WTC11 (cell line): ENCODE measurements at regions not wholly inside any gene's neighbourhood (a gene's known extent, or its start where the extent isn't known, plus 50 kb on each side); places are given as distances from the start of the nearest gene placed in this dataset.

Experiments
- ATAC-seq: fragments of 200-7000 bp; cut with Tn5 transposase; 2 replicates; pipeline ENCODE4 v1.10.0; 2021; ENCODE audit warnings: mild to moderate bottlenecking, moderate library complexity
- CTCF ChIA-PET: fragments of 300-600 bp; sonication (Branson Sonifier 250); formaldehyde crosslinking; loops from one replicate; lab custom pipeline; 2021; ENCODE audit warnings: antibody characterized with exemption; lab: Charles Lee
- POLR2A ChIA-PET: fragments of 350-600 bp; sonication (Branson Sonifier 250); formaldehyde crosslinking; loops from one replicate; lab custom pipeline; 2021; ENCODE audit warnings: antibody characterized with exemption; lab: Charles Lee
- DNase-seq: peaks from one replicate; pipeline ENCODE4 v3.0.0; 2021; ENCODE audit warnings: low spot score
- H3K27ac Mint-ChIP-seq: 2 replicates; pipeline ENCODE4 v1.8.0; 2021; ENCODE audit warnings: mixed read lengths
- H3K27me3 Mint-ChIP-seq: 2 replicates; pipeline ENCODE4 v1.8.0; 2021; ENCODE audit warnings: low read depth, mild to moderate bottlenecking, moderate library complexity, mixed read lengths
- H3K36me3 Mint-ChIP-seq: 2 replicates; pipeline ENCODE4 v1.8.0; 2021; ENCODE audit warnings: mixed read lengths
- H3K4me1 Mint-ChIP-seq: 2 replicates; pipeline ENCODE4 v1.8.0; 2022; ENCODE audit warnings: mixed read lengths
- H3K4me3 Mint-ChIP-seq: 2 replicates; pipeline ENCODE4 v1.8.0; 2021; ENCODE audit warnings: mild to moderate bottlenecking, moderate library complexity, mixed read lengths
- H3K9me3 Mint-ChIP-seq: 2 replicates; pipeline ENCODE4 v1.8.0; 2021; ENCODE audit warnings: mixed read lengths
- CBFB ChIP-seq: sonication (generic); formaldehyde crosslinking; IDR thresholded peaks from 2 replicates; pipeline ENCODE4 v1.8.1; 2022; ENCODE audit warnings: mild to moderate bottlenecking, low read depth, missing genetic modification reagents
- CREB1 ChIP-seq: sonication (generic); formaldehyde crosslinking; IDR thresholded peaks from 2 replicates; pipeline ENCODE4 v1.8.0; 2023; ENCODE audit warnings: mild to moderate bottlenecking, missing genetic modification reagents
- FOXJ3 ChIP-seq: sonication (generic); formaldehyde crosslinking; IDR thresholded peaks from 2 replicates; pipeline ENCODE4 v1.9.0; 2021; ENCODE audit warnings: missing genetic modification reagents, mild to moderate bottlenecking, borderline replicate concordance
- GABPB1 ChIP-seq: sonication (generic); formaldehyde crosslinking; IDR thresholded peaks from 2 replicates; pipeline ENCODE4 v1.8.1; 2023; ENCODE audit warnings: mild to moderate bottlenecking, missing genetic modification reagents
- JUN ChIP-seq: sonication (generic); formaldehyde crosslinking; IDR thresholded peaks from 2 replicates; pipeline ENCODE4 v1.8.0; 2023; ENCODE audit warnings: mild to moderate bottlenecking, missing genetic modification reagents
- NFE2L1 ChIP-seq: sonication (generic); formaldehyde crosslinking; IDR thresholded peaks from 2 replicates; pipeline ENCODE4 v1.8.1; 2023; ENCODE audit warnings: missing genetic modification reagents
- NR2C2 ChIP-seq: sonication (generic); formaldehyde crosslinking; IDR thresholded peaks from 2 replicates; pipeline ENCODE4 v1.8.0; 2022; ENCODE audit warnings: mild to moderate bottlenecking, missing genetic modification reagents
- RORB ChIP-seq: fragments of 250-450 bp; sonication (Bioruptor Pico); IDR thresholded peaks from 2 replicates; pipeline ENCODE4 v1.9.0; 2021; ENCODE audit warnings: mild to moderate bottlenecking
- TEAD1 ChIP-seq: sonication (generic); formaldehyde crosslinking; IDR thresholded peaks from 2 replicates; pipeline ENCODE4 v1.8.0; 2022; ENCODE audit warnings: mild to moderate bottlenecking, missing genetic modification reagents
- ZNF423 ChIP-seq: fragments of 250-450 bp; sonication (Bioruptor Pico); IDR thresholded peaks from 2 replicates; pipeline ENCODE4 v2.1.2; 2022; ENCODE audit warnings: mild to moderate bottlenecking, moderate library complexity
- ZNF671 ChIP-seq: fragments of 250-450 bp; sonication (Bioruptor Pico); IDR thresholded peaks from 2 replicates; pipeline ENCODE4 v1.8.0; 2021; ENCODE audit warnings: mild to moderate bottlenecking
- TF ChIP-seq, protein P1 (sequence below): sonication (generic); formaldehyde crosslinking; IDR thresholded peaks from 2 replicates; pipeline ENCODE4 v1.8.0; 2022; ENCODE audit warnings: mild to moderate bottlenecking, missing genetic modification reagents
- TF ChIP-seq, protein P2 (sequence below): sonication (generic); formaldehyde crosslinking; IDR thresholded peaks from 2 replicates; pipeline ENCODE4 v1.8.0; 2023; ENCODE audit warnings: missing genetic modification reagents
- TF ChIP-seq, protein P3 (sequence below): sonication (generic); formaldehyde crosslinking; IDR thresholded peaks from 2 replicates; pipeline ENCODE4 v1.8.1; 2022; ENCODE audit warnings: low read depth, mild to moderate bottlenecking, moderate library complexity, missing genetic modification reagents, borderline replicate concordance
- TF ChIP-seq, protein P4 (sequence below): sonication (generic); formaldehyde crosslinking; IDR thresholded peaks from 2 replicates; pipeline ENCODE4 v1.8.0; 2022; ENCODE audit warnings: mild to moderate bottlenecking, missing genetic modification reagents
- TF ChIP-seq, protein P5 (sequence below): fragments of 250-450 bp; sonication (Bioruptor Pico); conservative IDR thresholded peaks from 2 replicates; pipeline ENCODE4 v1.9.0; 2021; ENCODE audit warnings: mild to moderate bottlenecking
- TF ChIP-seq, protein P6 (sequence below): fragments of 250-450 bp; sonication (Bioruptor Pico); IDR thresholded peaks from 2 replicates; pipeline ENCODE4 v2.1.2; 2022; ENCODE audit warnings: mild to moderate bottlenecking, moderate library complexity
- TF ChIP-seq, protein P7 (sequence below): sonication (generic); formaldehyde crosslinking; IDR thresholded peaks from 2 replicates; pipeline ENCODE4 v1.8.1; 2023; ENCODE audit warnings: mild to moderate bottlenecking, missing genetic modification reagents

DNA sequence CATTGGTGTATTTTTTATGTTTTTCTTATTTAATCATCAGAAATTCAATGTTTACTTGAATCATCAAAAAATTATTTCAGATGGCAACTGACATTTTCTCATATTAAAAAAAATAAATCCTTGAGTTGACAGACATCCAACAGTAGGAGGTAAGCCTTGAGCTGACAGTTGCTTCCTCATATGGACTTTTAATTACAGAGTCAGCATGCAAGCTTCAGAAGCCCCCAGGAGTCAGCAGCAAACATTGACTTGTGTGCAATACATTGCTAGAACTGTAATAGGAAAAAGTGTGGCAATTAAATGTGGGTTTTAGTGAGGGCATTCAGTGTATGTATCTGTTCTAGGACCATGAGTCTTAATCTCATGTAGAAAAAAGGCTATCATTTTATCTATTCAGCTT lies 62.4 kb upstream of the TAS2R16 start:
- DNase-seq (no peak), ATAC-seq (no peak)
- Mint-ChIP-seq H3K4me3 (no peak overlapping the region), H3K4me1 (0 out of 2 replicates have a peak, but pooled peaks cover 3% of the 10 kb centered on the region), H3K36me3 (no peaks in the 10 kb centered on the region), H3K9me3 (no peaks in the 10 kb centered on the region), H3K27ac (no peak overlapping the region), H3K27me3 (no peaks in the 10 kb centered on the region)
- CTCF ChIA-PET, result interaction anchor here (1.2 kb wide), 1 partner anchor 525 kb away, joined by 3 read pairs; no protein-coding TSS in a partner anchor
- POLR2A ChIA-PET, result no interaction called here
- TF ChIP-seq CBFB (CRISPR knock-in tag) (no peak), NR2C2 (CRISPR knock-in tag) (no peak), CREB1 (CRISPR knock-in tag) (no peak), FOXJ3 (CRISPR knock-in tag) (no peak), ZNF423 (CRISPR knock-in tag) (no peak), RORB (no peak), GABPB1 (no peak), TEAD1 (CRISPR knock-in tag) (no peak), NFE2L1 (no peak), ZNF671 (CRISPR knock-in tag) (no peak), JUN (CRISPR knock-in tag) (no peak)
- TF ChIP-seq, protein P1, sequence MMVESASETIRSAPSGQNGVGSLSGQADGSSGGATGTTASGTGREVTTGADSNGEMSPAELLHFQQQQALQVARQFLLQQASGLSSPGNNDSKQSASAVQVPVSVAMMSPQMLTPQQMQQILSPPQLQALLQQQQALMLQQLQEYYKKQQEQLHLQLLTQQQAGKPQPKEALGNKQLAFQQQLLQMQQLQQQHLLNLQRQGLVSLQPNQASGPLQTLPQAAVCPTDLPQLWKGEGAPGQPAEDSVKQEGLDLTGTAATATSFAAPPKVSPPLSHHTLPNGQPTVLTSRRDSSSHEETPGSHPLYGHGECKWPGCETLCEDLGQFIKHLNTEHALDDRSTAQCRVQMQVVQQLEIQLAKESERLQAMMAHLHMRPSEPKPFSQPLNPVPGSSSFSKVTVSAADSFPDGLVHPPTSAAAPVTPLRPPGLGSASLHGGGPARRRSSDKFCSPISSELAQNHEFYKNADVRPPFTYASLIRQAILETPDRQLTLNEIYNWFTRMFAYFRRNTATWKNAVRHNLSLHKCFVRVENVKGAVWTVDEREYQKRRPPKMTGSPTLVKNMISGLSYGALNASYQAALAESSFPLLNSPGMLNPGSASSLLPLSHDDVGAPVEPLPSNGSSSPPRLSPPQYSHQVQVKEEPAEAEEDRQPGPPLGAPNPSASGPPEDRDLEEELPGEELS (CRISPR knock-in tag), result no peak
- TF ChIP-seq, protein P2, sequence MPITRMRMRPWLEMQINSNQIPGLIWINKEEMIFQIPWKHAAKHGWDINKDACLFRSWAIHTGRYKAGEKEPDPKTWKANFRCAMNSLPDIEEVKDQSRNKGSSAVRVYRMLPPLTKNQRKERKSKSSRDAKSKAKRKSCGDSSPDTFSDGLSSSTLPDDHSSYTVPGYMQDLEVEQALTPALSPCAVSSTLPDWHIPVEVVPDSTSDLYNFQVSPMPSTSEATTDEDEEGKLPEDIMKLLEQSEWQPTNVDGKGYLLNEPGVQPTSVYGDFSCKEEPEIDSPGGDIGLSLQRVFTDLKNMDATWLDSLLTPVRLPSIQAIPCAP, result no peak
- TF ChIP-seq, protein P3, sequence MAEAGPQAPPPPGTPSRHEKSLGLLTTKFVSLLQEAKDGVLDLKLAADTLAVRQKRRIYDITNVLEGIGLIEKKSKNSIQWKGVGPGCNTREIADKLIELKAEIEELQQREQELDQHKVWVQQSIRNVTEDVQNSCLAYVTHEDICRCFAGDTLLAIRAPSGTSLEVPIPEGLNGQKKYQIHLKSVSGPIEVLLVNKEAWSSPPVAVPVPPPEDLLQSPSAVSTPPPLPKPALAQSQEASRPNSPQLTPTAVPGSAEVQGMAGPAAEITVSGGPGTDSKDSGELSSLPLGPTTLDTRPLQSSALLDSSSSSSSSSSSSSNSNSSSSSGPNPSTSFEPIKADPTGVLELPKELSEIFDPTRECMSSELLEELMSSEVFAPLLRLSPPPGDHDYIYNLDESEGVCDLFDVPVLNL (CRISPR knock-in tag), result no peak
- TF ChIP-seq, protein P4, sequence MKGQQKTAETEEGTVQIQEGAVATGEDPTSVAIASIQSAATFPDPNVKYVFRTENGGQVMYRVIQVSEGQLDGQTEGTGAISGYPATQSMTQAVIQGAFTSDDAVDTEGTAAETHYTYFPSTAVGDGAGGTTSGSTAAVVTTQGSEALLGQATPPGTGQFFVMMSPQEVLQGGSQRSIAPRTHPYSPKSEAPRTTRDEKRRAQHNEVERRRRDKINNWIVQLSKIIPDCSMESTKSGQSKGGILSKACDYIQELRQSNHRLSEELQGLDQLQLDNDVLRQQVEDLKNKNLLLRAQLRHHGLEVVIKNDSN, result no peak
- TF ChIP-seq, protein P5, sequence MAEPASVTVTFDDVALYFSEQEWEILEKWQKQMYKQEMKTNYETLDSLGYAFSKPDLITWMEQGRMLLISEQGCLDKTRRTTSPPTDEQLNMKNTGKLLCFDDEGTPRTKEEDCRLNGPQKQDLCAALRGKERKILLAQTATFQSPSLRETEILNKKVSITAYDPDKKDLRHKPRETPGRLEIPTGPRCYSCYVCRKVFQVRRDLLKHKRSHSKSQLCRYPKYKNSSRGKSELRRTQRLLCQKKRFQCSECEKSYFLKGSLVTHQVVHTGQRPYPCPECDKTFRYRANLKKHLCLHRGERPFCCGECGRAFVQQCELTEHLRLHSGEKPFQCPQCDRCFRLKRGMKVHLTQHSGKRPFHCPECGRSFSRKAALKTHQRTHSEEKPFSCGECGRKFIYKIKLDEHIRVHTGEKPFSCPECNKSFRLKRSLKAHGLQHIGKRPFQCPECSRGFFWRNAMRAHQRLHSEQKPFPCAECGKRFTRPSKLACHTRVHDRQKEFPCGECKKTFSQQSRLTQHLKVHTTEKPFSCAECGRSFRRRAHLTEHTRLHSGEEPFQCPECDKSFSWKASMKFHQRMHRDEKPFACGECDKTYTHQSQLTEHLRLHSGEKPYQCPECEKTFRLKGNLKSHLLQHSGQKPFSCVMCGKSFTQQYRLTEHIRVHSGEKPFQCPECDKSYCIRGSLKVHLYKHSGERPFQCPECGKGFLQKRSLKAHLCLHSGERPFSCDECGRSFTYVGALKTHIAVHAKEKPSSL (CRISPR knock-in tag), result no peak
- TF ChIP-seq, protein P6, sequence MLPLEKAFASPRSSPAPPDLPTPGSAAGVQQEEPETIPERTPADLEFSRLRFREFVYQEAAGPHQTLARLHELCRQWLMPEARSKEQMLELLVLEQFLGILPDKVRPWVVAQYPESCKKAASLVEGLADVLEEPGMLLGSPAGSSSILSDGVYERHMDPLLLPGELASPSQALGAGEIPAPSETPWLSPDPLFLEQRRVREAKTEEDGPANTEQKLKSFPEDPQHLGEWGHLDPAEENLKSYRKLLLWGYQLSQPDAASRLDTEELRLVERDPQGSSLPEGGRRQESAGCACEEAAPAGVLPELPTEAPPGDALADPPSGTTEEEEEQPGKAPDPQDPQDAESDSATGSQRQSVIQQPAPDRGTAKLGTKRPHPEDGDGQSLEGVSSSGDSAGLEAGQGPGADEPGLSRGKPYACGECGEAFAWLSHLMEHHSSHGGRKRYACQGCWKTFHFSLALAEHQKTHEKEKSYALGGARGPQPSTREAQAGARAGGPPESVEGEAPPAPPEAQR, result no peak
- TF ChIP-seq, protein P7, sequence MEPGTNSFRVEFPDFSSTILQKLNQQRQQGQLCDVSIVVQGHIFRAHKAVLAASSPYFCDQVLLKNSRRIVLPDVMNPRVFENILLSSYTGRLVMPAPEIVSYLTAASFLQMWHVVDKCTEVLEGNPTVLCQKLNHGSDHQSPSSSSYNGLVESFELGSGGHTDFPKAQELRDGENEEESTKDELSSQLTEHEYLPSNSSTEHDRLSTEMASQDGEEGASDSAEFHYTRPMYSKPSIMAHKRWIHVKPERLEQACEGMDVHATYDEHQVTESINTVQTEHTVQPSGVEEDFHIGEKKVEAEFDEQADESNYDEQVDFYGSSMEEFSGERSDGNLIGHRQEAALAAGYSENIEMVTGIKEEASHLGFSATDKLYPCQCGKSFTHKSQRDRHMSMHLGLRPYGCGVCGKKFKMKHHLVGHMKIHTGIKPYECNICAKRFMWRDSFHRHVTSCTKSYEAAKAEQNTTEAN (CRISPR knock-in tag), result no peak
